GM12878 (cell line): ENCODE measurements at regions not wholly inside any gene's neighbourhood (a gene's known extent, or its start where the extent isn't known, plus 50 kb on each side); places are given as distances from the start of the nearest gene placed in this dataset.

Experiments
- ATAC-seq: fragments of 200-7000 bp; cut with Tn5 transposase; 3 replicates; pipeline ENCODE4 v1.9.1; 2020; ENCODE audit warnings: mild to moderate bottlenecking, moderate library complexity
- BruUV-seq: library from RNA; stranded (reverse); fragments of 400-500 nt; replicated peaks from 2 replicates; lab custom pipeline; 2021; lab: Mats Ljungman, UMichigan
- CTCF ChIA-PET: fragments of 300-600 bp; sonication (Branson Sonifier 250); formaldehyde crosslinking; extraction: SDS; loops from one replicate; lab custom pipeline; 2021; ENCODE audit warnings: inconsistent platforms; lab: Yijun Ruan, JAX
- POLR2A ChIA-PET: fragments of 350-600 bp; formaldehyde crosslinking; extraction: SDS; loops from one replicate; lab custom pipeline; 2021; ENCODE audit warnings: inconsistent platforms; lab: Charles Lee
- RAD21 ChIA-PET: fragments of 300-600 bp; sonication (Branson Sonifier 250); formaldehyde crosslinking; loops from one replicate; lab custom pipeline; 2023; ENCODE audit warnings: antibody characterized with exemption; ENCODE audit not compliant: unreplicated experiment; lab: Charles Lee
- SMC1A ChIA-PET: fragments of 300-600 bp; sonication (Branson Sonifier 250); formaldehyde crosslinking; loops from one replicate; lab custom pipeline; 2023; ENCODE audit not compliant: unreplicated experiment, uncharacterized antibody; lab: Charles Lee
- DNase-seq: peaks from one replicate; pipeline ENCODE4 v3.0.0-alpha.2; 2011; ENCODE audit warnings: low read depth, low spot score
- FAIRE-seq: peaks from 3 replicates; lab custom pipeline; 2011; peaks lifted over from hg19 to GRCh38; lab: Jason Lieb, UNC
- H2AFZ ChIP-seq: 2 replicates; pipeline ENCODE4 v1.6.0; 2011; ENCODE audit warnings: low read depth, low read length, control low read depth; ENCODE audit not compliant: control insufficient read depth
- H3K27ac ChIP-seq: 2 replicates; pipeline ENCODE4 v1.5.1; 2011; ENCODE audit warnings: control low read depth; ENCODE audit not compliant: control insufficient read depth, insufficient read depth
- H3K27me3 ChIP-seq, 2 experiments: replicated peaks in 1 of 2; 2 replicates each; pipeline versions ENCODE4 v1.6.0 to v1.6.1; 2011; ENCODE audit warnings: low read length in 1 of 2; ENCODE audit not compliant: control insufficient read depth in 2 of 2, insufficient read depth in 2 of 2
- H3K36me3 ChIP-seq, 2 experiments: 2 replicates each; pipeline ENCODE4 v1.5.1; 2011; ENCODE audit warnings: low read length in 1 of 2; ENCODE audit not compliant: control insufficient read depth in 2 of 2, insufficient read depth in 2 of 2
- H3K4me1 ChIP-seq: 2 replicates; pipeline ENCODE4 v1.6.1; 2011; ENCODE audit warnings: mild to moderate bottlenecking, low read length, moderate library complexity, mixed read lengths; ENCODE audit not compliant: control insufficient read depth, insufficient read depth
- H3K4me2 ChIP-seq: 2 replicates; pipeline ENCODE4 v1.6.0; 2011; ENCODE audit warnings: control low read depth; ENCODE audit not compliant: control insufficient read depth, insufficient read depth
- H3K4me3 ChIP-seq: fragments of 200-600 bp; sonication (generic); 2 replicates; pipeline ENCODE4 v1.5.1; 2016
- H3K79me2 ChIP-seq: 2 replicates; pipeline ENCODE4 v1.6.0; 2011; ENCODE audit warnings: low read length; ENCODE audit not compliant: control insufficient read depth, insufficient read depth
- H3K9ac ChIP-seq: 2 replicates; pipeline ENCODE4 v1.8.0; 2011; ENCODE audit warnings: low read length, control low read depth, mixed read lengths; ENCODE audit not compliant: control insufficient read depth, insufficient read depth
- H3K9me3 ChIP-seq: replicated peaks from 3 replicates; pipeline ENCODE4 v1.5.1; 2011; ENCODE audit warnings: mild to moderate bottlenecking, low read length; ENCODE audit not compliant: control insufficient read depth, insufficient read depth
- H4K20me1 ChIP-seq: 2 replicates; pipeline ENCODE4 v1.6.0; 2011; ENCODE audit not compliant: control insufficient read depth, insufficient read depth
- BHLHE40 ChIP-seq, 2 experiments: fragments of 450-650 bp in 1 of 2; IDR thresholded peaks; 2 replicates each; pipeline ENCODE4 v1.6.1; 2011 to 2017; ENCODE audit warnings: low read depth in 2 of 2, borderline replicate concordance in 1 of 2, improper control_type of control experiment in 1 of 2, low read length in 1 of 2, mild to moderate bottlenecking in 1 of 2
- EED ChIP-seq: sonication (generic); IDR thresholded peaks from 2 replicates; pipeline ENCODE4 v1.6.1; 2016; ENCODE audit warnings: antibody characterized with exemption, low read depth
- EP300 ChIP-seq, 2 experiments: fragments of 150-350 bp in 1 of 2; IDR thresholded peaks; 2 replicates each; pipeline ENCODE4 v1.6.1; 2011 to 2012; ENCODE audit warnings: low read depth in 2 of 2, low read length in 2 of 2, borderline replicate concordance in 1 of 2, improper control_type of control experiment in 1 of 2, inconsistent platforms in 1 of 2; ENCODE audit not compliant: control insufficient read depth in 1 of 2
- NFIC ChIP-seq: IDR thresholded peaks from 2 replicates; pipeline ENCODE4 v1.6.1; 2012; ENCODE audit warnings: low read depth, mild to moderate bottlenecking, inconsistent platforms, low read length, moderate library complexity
- POLR2AphosphoS2 ChIP-seq: IDR thresholded peaks from 2 replicates; pipeline ENCODE4 v1.6.1; 2011; ENCODE audit warnings: low read depth, mild to moderate bottlenecking, low read length, improper control_type of control experiment, moderate library complexity
- POU2F2 ChIP-seq: IDR thresholded peaks from 3 replicates; pipeline ENCODE4 v1.6.1; 2011; ENCODE audit warnings: low read depth, mild to moderate bottlenecking, low read length, borderline replicate concordance
- RCOR1 ChIP-seq: conservative IDR thresholded peaks from 2 replicates; pipeline ENCODE4 v1.6.1; 2012; ENCODE audit warnings: low read depth, low read length, improper control_type of control experiment
- TCF7 ChIP-seq: IDR thresholded peaks from 2 replicates; pipeline ENCODE4 v1.6.1; 2014; ENCODE audit warnings: antibody characterized with exemption, borderline replicate concordance
- WGBS: methylation state at CpG from one replicate; pipeline ENCODE4 v1.1.6; 2016; ENCODE audit warnings: low lambda C conversion rate; ENCODE audit not compliant: insufficient replicate concordance, insufficient coverage; ENCODE audit errors: missing lambda C conversion rate; 5-methylcytosine and 5-hydroxymethylcytosine counted together
- in situ Hi-C: fragments of 300-500 bp; cut with MboI; formaldehyde crosslinking; loops from 9 replicates; pipeline ENCODE4 v1.14.3; 2018; ENCODE audit warnings: mixed read lengths
- intact Hi-C: fragments of 100-400 bp; cut with micrococcal nuclease; formaldehyde crosslinking; loops from one replicate; pipeline ENCODE4 v1.14.2; 2022; ENCODE audit not compliant: unreplicated experiment
- TF ChIP-seq, protein P1 (sequence below): IDR thresholded peaks from 2 replicates; pipeline ENCODE4 v1.6.1; 2012; ENCODE audit warnings: improper control_type of control experiment, low read depth, low read length; ENCODE audit not compliant: insufficient replicate concordance
- TF ChIP-seq, protein P2 (sequence below): fragments of 450-650 bp; IDR thresholded peaks from 2 replicates; pipeline ENCODE4 v1.6.1; 2017; ENCODE audit warnings: mild to moderate bottlenecking, low read depth, inconsistent platforms; ENCODE audit not compliant: poor library complexity, severe bottlenecking
- TF ChIP-seq, protein P3 (sequence below): fragments of 450-650 bp; formaldehyde crosslinking; IDR thresholded peaks from 2 replicates; pipeline ENCODE4 v1.4.0; 2020; ENCODE audit warnings: mild to moderate bottlenecking, moderate library complexity

DNA sequence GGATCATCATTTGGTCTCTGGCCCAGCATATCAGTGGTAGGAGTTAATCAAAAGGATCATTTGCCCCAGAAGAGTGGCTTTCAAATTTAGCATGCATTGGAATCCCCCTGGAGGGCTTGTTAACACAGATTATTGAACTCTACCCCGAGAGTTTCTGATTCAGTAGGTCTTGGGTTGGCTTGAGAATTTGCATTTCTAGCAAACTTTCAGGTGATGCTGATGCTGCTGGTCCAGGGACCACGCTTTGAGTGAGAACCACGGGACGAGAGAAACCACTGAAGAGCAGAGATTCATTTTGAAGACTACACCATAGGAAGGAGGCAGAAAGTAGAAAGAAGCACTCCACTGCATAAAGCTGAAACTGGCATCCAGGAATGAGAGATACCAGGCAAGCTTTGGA is 81.3 kb upstream of the DUSP10 start:
- Histone ChIP-seq H3K27ac (peak overlapping the region; percentile 30; the same call in 1 of the 2 replicates), H4K20me1 (no peaks in the 10 kb centered on the region), H3K4me3 (no peak overlapping the region), H3K9ac (no peak overlapping the region), H2AFZ (no peak overlapping the region), H3K79me2 (no peaks in the 10 kb centered on the region), H3K9me3 (no peaks in the 10 kb centered on the region; the same call in 2 of the 3 replicates), H3K36me3 (no peaks in the 10 kb centered on the region), H3K27me3 (no peaks in the 10 kb centered on the region), H3K4me1 (peaks cover 16% of the 10 kb centered on the region), H3K4me2 (no peak overlapping the region)
- peak; percentile 47 for FAIRE-seq
- ChIA-PET POLR2A (interaction anchor here (0.6 to 1.0 kb wide), 2 partner anchors 14 to 68 kb away, joined by 3 read pairs; no protein-coding TSS in a partner anchor), SMC1A (interaction anchor here (0.8 to 2.0 kb wide), 6 partner anchors 14 to 169 kb away, joined by 3 to 9 read pairs (median 4); no protein-coding TSS in a partner anchor), CTCF (interaction anchor here (1.6 to 2.0 kb wide), 2 partner anchors 11 to 23 kb away, joined by 3 to 5 read pairs; no protein-coding TSS in a partner anchor), RAD21 (interaction anchor here (1.1 to 1.5 kb wide), 3 partner anchors 14 to 45 kb away, joined by 3 to 5 read pairs (median 4); no protein-coding TSS in a partner anchor)
- intact Hi-C loops, result loop anchor here (5.0 to 10.0 kb wide), 3 partner anchors 46 to 348 kb away; partner anchors contain the start of gene DUSP10
- peak; percentile 89 for ATAC-seq
- in situ Hi-C loops, result no loop called here
- DNase-seq, result peak; percentile 69
- BruUV-seq, result no TSS peak
- 2% methylated on average over 4 of the region's 4 CpGs for WGBS
- TF ChIP-seq, protein P1, sequence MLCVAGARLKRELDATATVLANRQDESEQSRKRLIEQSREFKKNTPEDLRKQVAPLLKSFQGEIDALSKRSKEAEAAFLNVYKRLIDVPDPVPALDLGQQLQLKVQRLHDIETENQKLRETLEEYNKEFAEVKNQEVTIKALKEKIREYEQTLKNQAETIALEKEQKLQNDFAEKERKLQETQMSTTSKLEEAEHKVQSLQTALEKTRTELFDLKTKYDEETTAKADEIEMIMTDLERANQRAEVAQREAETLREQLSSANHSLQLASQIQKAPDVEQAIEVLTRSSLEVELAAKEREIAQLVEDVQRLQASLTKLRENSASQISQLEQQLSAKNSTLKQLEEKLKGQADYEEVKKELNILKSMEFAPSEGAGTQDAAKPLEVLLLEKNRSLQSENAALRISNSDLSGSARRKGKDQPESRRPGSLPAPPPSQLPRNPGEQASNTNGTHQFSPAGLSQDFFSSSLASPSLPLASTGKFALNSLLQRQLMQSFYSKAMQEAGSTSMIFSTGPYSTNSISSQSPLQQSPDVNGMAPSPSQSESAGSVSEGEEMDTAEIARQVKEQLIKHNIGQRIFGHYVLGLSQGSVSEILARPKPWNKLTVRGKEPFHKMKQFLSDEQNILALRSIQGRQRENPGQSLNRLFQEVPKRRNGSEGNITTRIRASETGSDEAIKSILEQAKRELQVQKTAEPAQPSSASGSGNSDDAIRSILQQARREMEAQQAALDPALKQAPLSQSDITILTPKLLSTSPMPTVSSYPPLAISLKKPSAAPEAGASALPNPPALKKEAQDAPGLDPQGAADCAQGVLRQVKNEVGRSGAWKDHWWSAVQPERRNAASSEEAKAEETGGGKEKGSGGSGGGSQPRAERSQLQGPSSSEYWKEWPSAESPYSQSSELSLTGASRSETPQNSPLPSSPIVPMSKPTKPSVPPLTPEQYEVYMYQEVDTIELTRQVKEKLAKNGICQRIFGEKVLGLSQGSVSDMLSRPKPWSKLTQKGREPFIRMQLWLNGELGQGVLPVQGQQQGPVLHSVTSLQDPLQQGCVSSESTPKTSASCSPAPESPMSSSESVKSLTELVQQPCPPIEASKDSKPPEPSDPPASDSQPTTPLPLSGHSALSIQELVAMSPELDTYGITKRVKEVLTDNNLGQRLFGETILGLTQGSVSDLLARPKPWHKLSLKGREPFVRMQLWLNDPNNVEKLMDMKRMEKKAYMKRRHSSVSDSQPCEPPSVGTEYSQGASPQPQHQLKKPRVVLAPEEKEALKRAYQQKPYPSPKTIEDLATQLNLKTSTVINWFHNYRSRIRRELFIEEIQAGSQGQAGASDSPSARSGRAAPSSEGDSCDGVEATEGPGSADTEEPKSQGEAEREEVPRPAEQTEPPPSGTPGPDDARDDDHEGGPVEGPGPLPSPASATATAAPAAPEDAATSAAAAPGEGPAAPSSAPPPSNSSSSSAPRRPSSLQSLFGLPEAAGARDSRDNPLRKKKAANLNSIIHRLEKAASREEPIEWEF, result peak; percentile 84
- TF ChIP-seq EP300 (IDR thresholded peaks at IDR 0.05; ENCODE audit: borderline replicate concordance in 1 of 2, control insufficient read depth in 1 of 2, low read depth in 2 of 2, low read length in 2 of 2), result no peak
- peak; percentile 63 to 67; a peak in 3 of 4 replicates for TF ChIP-seq BHLHE40 (IDR thresholded peaks at IDR 0.05; ENCODE audit: borderline replicate concordance in 1 of 2, low read depth in 2 of 2, low read length in 1 of 2)
- TF ChIP-seq RCOR1, result 0 out of 2 replicates have a peak, but pooled peaks have one; percentile 57
- TF ChIP-seq POU2F2, result peak; percentile 85; the same call in 2 of the 3 replicates
- TF ChIP-seq TCF7, result no peak
- 0 out of 2 replicates have a peak, but pooled peaks have one; percentile 20 for TF ChIP-seq EED
- TF ChIP-seq POLR2AphosphoS2, result no peak
- TF ChIP-seq, protein P2, sequence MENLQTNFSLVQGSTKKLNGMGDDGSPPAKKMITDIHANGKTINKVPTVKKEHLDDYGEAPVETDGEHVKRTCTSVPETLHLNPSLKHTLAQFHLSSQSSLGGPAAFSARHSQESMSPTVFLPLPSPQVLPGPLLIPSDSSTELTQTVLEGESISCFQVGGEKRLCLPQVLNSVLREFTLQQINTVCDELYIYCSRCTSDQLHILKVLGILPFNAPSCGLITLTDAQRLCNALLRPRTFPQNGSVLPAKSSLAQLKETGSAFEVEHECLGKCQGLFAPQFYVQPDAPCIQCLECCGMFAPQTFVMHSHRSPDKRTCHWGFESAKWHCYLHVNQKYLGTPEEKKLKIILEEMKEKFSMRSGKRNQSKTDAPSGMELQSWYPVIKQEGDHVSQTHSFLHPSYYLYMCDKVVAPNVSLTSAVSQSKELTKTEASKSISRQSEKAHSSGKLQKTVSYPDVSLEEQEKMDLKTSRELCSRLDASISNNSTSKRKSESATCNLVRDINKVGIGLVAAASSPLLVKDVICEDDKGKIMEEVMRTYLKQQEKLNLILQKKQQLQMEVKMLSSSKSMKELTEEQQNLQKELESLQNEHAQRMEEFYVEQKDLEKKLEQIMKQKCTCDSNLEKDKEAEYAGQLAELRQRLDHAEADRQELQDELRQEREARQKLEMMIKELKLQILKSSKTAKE, result peak; percentile 55
- TF ChIP-seq, protein P3, sequence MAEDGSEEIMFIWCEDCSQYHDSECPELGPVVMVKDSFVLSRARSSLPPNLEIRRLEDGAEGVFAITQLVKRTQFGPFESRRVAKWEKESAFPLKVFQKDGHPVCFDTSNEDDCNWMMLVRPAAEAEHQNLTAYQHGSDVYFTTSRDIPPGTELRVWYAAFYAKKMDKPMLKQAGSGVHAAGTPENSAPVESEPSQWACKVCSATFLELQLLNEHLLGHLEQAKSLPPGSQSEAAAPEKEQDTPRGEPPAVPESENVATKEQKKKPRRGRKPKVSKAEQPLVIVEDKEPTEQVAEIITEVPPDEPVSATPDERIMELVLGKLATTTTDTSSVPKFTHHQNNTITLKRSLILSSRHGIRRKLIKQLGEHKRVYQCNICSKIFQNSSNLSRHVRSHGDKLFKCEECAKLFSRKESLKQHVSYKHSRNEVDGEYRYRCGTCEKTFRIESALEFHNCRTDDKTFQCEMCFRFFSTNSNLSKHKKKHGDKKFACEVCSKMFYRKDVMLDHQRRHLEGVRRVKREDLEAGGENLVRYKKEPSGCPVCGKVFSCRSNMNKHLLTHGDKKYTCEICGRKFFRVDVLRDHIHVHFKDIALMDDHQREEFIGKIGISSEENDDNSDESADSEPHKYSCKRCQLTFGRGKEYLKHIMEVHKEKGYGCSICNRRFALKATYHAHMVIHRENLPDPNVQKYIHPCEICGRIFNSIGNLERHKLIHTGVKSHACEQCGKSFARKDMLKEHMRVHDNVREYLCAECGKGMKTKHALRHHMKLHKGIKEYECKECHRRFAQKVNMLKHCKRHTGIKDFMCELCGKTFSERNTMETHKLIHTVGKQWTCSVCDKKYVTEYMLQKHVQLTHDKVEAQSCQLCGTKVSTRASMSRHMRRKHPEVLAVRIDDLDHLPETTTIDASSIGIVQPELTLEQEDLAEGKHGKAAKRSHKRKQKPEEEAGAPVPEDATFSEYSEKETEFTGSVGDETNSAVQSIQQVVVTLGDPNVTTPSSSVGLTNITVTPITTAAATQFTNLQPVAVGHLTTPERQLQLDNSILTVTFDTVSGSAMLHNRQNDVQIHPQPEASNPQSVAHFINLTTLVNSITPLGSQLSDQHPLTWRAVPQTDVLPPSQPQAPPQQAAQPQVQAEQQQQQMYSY (CRISPR knock-in tag), result no peak
- TF ChIP-seq NFIC, result peak; percentile 69
